B cell (primary cell): ENCODE measurements at regions not wholly inside any gene's neighbourhood (a gene's known extent, or its start where the extent isn't known, plus 50 kb on each side); places are given as distances from the start of the nearest gene placed in this dataset.

ENCODE experiments used
- CTCF ChIP-seq: fragments of 200-600 bp; IDR thresholded peaks from one replicate; pipeline ENCODE4 v1.8.0; 2022; ENCODE audit warnings: antibody characterized with exemption, mild to moderate bottlenecking
- EZH2 ChIP-seq: IDR thresholded peaks from 2 replicates; pipeline ENCODE4 v1.6.1; 2012; ENCODE audit warnings: borderline replicate concordance, low read depth, mild to moderate bottlenecking, moderate library complexity, low read length; ENCODE audit not compliant: insufficient read depth, poor library complexity, severe bottlenecking

GRCh38 chr6:80586242-80586641 is 479.8 kb downstream of the BCKDHB start:
- TF ChIP-seq CTCF: no peak
- no peak for TF ChIP-seq EZH2
